ENCODE measurements at regions not wholly inside any gene's neighbourhood (a gene's known extent, or its start where the extent isn't known, plus 50 kb on each side); places are given as distances from the start of the nearest gene placed in this dataset.

- TF ChIP-seq CTCF (IDR thresholded peaks at IDR 0.05): no peak
- no peak for TF ChIP-seq POLR2AphosphoS5 (IDR thresholded peaks at IDR 0.05)
- no peak for TF ChIP-seq POLR2A (IDR thresholded peaks at IDR 0.05)
Measured at GRCh38 chr6:14310960-14311359, 193.4 kb downstream of the CD83 start.
